ENCODE measurements at regions not wholly inside any gene's neighbourhood (a gene's known extent, or its start where the extent isn't known, plus 50 kb on each side); places are given as distances from the start of the nearest gene placed in this dataset.

DNA sequence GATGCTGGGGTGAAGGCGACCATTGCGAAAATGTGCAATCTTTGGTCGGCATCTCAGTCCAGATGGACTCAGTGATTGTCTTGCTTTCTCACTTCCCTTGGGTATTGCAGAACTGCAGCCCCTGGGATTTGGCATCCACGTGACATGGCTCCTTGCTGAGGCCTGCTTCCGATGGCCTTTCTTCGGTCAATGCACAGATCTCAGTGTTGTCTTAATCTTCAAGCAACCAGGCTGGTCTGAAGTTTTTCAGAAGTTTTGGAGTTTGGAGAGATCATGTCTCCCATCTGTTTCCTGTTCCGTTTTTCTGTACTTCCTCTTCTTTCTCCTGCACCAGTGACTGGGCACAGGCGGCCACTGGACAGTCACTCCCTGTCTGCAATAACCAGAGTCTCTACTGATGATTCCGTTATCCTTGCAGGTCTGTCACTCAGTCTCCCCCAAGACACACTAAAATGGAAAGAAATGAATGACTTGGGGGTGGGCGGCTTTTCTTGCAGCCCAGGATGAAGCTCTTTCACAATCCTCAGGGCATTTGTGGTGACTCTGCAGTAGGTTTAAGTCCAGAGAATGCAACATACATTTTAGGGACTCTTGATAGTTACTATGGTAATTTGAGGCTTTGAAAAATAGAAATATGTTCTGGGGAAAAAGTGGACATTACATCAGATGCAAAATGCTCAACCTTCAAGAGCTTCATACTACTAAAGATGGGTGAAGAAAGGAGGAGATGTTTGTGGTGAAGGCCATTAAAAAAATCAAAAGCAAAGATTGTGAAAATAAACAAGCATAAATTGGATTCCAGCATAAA is 106.3 kb upstream of the ZFHX3 start:
- H4K5ac ChIP-seq (ENCODE audit: low read depth, low read length): no peak overlapping the region
- H4K91ac ChIP-seq (ENCODE audit: insufficient read depth, low read depth, low read length): no peak overlapping the region
- intact Hi-C loops (cut with micrococcal nuclease): no loop called here
- H3K36me3 ChIP-seq (ENCODE audit: control insufficient read depth, insufficient read depth, low read length): no peaks in the 10 kb centered on the region
- dilution Hi-C loops (cut with HindIII; ENCODE audit: low sequenced_read_pairs, unreplicated experiment): no loop called here
- in situ Hi-C loops (cut with MboI; ENCODE audit: low sequenced_read_pairs): no loop called here
- H3K27me3 ChIP-seq (ENCODE audit: control insufficient read depth, insufficient read depth, low read length): no peaks in the 10 kb centered on the region
- CTCF ChIA-PET: interaction anchor here (1.1 to 1.4 kb wide), 2 partner anchors 10 to 12 kb away, joined by 4 read pairs; no protein-coding TSS in a partner anchor
- no peaks in the 10 kb centered on the region for H3K9me1 ChIP-seq (ENCODE audit: insufficient read depth, low read length)
- H2BK5ac ChIP-seq (ENCODE audit: low read depth, low read length, poor library complexity, severe bottlenecking): no peak overlapping the region
- H3K56ac ChIP-seq (ENCODE audit: extremely low read depth, insufficient read depth, low read length): no peak overlapping the region
- no peak overlapping the region for H3K4me2 ChIP-seq (ENCODE audit: low read depth, low read length)
- H3K4me1 ChIP-seq (ENCODE audit: control insufficient read depth, insufficient read depth, low read length): peaks cover 3% of the 10 kb centered on the region; the same call in 1 of the 2 replicates
- H2BK20ac ChIP-seq (ENCODE audit: low read depth, low read length): no peak overlapping the region
- no TSS peak for BruUV-seq (replicated peaks)
- no peak overlapping the region for H4K8ac ChIP-seq (ENCODE audit: low read depth in 2 of 2, low read length in 2 of 2)
- H3K9me3 ChIP-seq (ENCODE audit: control insufficient read depth, insufficient read depth, low read length): peaks cover 3% of the 10 kb centered on the region; the same call in 1 of the 2 replicates
- no peak overlapping the region for H3K9ac ChIP-seq (ENCODE audit: low read depth, low read length)
- H3K18ac ChIP-seq (ENCODE audit: low read depth, low read length): no peak overlapping the region
- H4K20me1 ChIP-seq (ENCODE audit: insufficient read depth, low read length): no peaks in the 10 kb centered on the region
- no peak overlapping the region for H2BK15ac ChIP-seq (ENCODE audit: low read depth, low read length)
- no peak overlapping the region for H2AK5ac ChIP-seq (ENCODE audit: low read depth, low read length)
- H2AFZ ChIP-seq (replicated peaks; ENCODE audit: low read length, poor library complexity): no peak overlapping the region
- H3K23ac ChIP-seq (ENCODE audit: low read depth, low read length): no peak overlapping the region
- H2AK9ac ChIP-seq (replicated peaks; ENCODE audit: low read depth, low read length, poor library complexity): no peak overlapping the region
- POLR2A ChIA-PET (ENCODE audit: unreplicated experiment): no interaction called here
- no CpG with 5 or more reads among the region's 10 CpGs for WGBS, 2 experiments (ENCODE audit: extremely low coverage in 2 of 2, insufficient read length in 1 of 2)
- H3K4me3 ChIP-seq (ENCODE audit: insufficient read depth, low read depth, low read length): no peak overlapping the region
- no peak for DNase-seq
- H3K4ac ChIP-seq (ENCODE audit: low read depth, low read length): no peak overlapping the region
- no peak overlapping the region for H3K14ac ChIP-seq (replicated peaks; ENCODE audit: low read depth, low read length)
- ATAC-seq (ENCODE audit: low read depth): no peak
- no peak for TF ChIP-seq NFE2L2 (IDR thresholded peaks at IDR 0.05; ENCODE audit: low read depth, low read length)
- TF ChIP-seq, protein P1, sequence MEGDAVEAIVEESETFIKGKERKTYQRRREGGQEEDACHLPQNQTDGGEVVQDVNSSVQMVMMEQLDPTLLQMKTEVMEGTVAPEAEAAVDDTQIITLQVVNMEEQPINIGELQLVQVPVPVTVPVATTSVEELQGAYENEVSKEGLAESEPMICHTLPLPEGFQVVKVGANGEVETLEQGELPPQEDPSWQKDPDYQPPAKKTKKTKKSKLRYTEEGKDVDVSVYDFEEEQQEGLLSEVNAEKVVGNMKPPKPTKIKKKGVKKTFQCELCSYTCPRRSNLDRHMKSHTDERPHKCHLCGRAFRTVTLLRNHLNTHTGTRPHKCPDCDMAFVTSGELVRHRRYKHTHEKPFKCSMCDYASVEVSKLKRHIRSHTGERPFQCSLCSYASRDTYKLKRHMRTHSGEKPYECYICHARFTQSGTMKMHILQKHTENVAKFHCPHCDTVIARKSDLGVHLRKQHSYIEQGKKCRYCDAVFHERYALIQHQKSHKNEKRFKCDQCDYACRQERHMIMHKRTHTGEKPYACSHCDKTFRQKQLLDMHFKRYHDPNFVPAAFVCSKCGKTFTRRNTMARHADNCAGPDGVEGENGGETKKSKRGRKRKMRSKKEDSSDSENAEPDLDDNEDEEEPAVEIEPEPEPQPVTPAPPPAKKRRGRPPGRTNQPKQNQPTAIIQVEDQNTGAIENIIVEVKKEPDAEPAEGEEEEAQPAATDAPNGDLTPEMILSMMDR (conservative IDR thresholded peaks at IDR 0.05; ENCODE audit: low read depth, low read length): no peak
- no peak for TF ChIP-seq FOS (IDR thresholded peaks at IDR 0.05; ENCODE audit: low read depth, low read length)
- no peak for TF ChIP-seq CEBPB (IDR thresholded peaks at IDR 0.05; ENCODE audit: low read depth, low read length)
- TF ChIP-seq RAD21 (IDR thresholded peaks at IDR 0.05; ENCODE audit: low read length): no peak
- H3K27ac ChIP-seq (ENCODE audit: insufficient read depth, low read length): no peak overlapping the region
- no peaks in the 10 kb centered on the region for H3K79me1 ChIP-seq (ENCODE audit: low read depth in 1 of 2, low read length in 2 of 2)
- no peak overlapping the region for H2BK120ac ChIP-seq (ENCODE audit: low read depth, low read length)
